GM18907 (cell line): ENCODE measurements at regions not wholly inside any gene's neighbourhood (a gene's known extent, or its start where the extent isn't known, plus 50 kb on each side); places are given as distances from the start of the nearest gene placed in this dataset.
"Not testable (repeated sequence)": the region's sequence is repeated elsewhere in the genome, so short reads cannot be mapped to it uniquely, and the experiment has no call there.

Source experiments
- ATAC-seq: cut with Tn5 transposase; IDR thresholded peaks from one replicate; pipeline ENCODE4 v1.9.1; 2021; ENCODE audit warnings: mild to moderate bottlenecking, moderate library complexity; ENCODE audit not compliant: unreplicated experiment

GRCh38 chr6:132109752-132110151 is 158.6 kb upstream of the CCN2 start:
- ATAC-seq: not testable (repeated sequence)

GRCh38 chr6:132107896-132108295 is 156.7 kb upstream of the CCN2 start:
- ATAC-seq: no peak

GRCh38 chr6:132101535-132101934 is 150.4 kb upstream of the CCN2 start:
- no peak for ATAC-seq

- ATAC-seq: no peak
Observed at GRCh38 chr6:132100388-132100990, 149.3 kb upstream of the CCN2 start.

- no peak for ATAC-seq
Observed at GRCh38 chr6:132096996-132097395, 145.8 kb upstream of the CCN2 start.

- no peak for ATAC-seq
Observed at GRCh38 chr6:132096245-132096644, 145.1 kb upstream of the CCN2 start.

DNA sequence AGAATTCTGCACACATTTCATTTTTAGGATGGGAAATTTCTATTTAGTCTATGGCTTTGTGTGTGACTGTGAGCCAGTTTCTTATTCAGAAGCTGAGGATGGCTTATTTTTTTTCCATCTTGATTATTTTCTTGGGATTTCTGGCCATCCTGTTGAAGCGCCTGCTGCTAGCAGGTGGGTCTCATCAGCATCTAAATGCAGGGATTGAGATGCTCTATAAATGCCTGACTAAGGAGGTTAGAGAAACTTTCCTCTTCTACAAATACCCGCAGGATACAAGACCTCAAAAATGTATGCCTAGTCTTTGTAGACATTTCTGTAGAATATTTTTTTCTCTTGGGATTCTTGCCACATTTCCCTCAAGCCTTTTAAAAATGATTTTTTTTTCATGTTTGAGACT is 138.0 kb upstream of the CCN2 start:
- ATAC-seq: no peak

DNA sequence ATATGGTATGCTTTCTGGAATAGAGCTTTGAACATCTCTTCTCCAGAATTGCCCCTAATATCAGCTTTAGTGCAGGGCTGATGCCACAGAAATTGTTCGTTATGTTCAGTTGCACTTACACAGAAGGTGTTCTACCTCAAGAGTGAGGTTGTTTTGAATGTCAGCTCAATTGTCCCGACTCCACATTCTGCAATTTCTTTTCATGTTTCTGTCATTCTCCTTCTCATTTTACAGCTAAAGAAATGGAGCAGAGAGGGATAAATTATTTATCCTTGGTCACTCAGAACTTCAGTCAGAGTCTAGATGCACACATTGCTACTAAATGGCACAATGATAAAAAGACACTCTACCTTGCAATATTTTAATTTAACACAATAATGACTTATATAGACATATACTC is 137.0 kb upstream of the CCN2 start:
- no peak for ATAC-seq

DNA sequence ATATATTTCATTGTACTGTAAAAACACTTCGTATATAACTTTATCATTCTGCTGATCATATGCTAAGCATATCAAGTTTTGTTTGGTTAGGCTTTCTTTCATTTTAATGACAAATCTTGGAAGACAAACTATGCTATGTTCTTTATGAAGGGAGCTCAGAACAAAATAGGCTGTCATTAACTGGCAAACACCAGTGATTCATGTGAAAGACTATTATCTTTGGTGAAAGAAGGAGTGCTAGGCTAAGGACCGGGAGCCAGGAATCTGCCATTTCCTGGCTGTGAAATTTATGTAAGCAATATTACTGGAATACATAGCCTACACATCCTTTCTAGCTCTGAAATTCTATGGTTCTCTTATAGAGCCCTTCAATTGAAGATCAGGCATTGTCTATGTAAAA is 136.2 kb upstream of the CCN2 start:
- no peak for ATAC-seq

- no peak for ATAC-seq
Observed at GRCh38 chr6:132085731-132086130, 134.6 kb upstream of the CCN2 start.

DNA sequence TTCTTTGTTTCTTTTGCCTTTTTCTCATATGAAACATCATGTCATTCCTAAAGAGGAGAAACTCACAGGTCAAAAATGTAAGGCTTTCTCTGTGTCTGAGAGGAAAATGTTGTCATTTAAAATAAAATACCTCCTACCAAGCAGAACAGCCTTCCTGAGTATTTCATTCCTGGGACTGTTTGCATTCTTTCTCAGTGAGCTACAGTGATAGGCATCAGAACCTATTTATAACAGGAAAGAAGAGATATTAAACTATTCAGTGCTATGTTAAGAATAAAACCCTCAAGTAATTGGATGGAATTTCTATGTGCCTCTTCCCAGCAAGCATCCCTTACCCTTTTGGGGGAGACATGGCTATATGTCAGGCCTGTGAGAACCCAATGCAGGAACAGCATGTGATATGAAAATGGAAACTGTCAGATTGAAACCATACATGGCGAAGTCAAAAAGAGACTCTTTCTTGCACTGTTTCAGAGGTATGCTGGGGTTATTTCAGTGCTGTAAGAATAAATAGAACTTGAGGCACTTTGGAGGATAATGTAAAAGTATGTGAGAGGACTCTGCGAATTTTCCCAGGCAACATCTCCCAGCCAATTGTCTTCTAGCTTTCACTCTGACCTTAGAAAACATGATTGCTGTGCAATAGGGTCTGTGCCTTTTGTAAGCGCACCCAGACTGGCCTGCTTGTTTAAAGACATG is 133.8 kb upstream of the CCN2 start:
- ATAC-seq: peak; percentile 60

DNA sequence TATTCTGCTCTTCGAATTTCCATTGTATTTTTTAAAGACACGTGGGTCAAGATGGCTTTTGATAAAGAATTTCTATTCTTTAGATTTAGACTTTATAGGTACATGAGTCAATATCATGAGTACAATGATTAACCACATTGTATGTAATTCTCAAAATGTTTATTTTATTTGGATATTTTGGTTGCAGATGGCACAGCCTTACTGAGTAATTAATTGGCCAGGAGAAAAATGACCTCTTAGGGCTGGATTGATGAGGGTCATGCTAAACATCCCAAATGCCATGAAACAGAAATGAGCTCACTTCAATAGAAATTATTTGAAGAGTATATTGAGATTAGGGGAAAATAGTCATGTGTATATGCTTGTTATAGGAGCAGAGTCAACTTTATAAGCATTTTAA is 131.2 kb upstream of the CCN2 start:
- ATAC-seq: no peak

- no peak for ATAC-seq
Observed at GRCh38 chr6:132081338-132081737, 130.2 kb upstream of the CCN2 start.

GRCh38 chr6:132079286-132079685 is 128.1 kb upstream of the CCN2 start:
- ATAC-seq: no peak

GRCh38 chr6:132076452-132076851 is 125.3 kb upstream of the CCN2 start:
- ATAC-seq: no peak

- no peak for ATAC-seq
Observed at GRCh38 chr6:132072831-132073230, 121.7 kb upstream of the CCN2 start.

DNA sequence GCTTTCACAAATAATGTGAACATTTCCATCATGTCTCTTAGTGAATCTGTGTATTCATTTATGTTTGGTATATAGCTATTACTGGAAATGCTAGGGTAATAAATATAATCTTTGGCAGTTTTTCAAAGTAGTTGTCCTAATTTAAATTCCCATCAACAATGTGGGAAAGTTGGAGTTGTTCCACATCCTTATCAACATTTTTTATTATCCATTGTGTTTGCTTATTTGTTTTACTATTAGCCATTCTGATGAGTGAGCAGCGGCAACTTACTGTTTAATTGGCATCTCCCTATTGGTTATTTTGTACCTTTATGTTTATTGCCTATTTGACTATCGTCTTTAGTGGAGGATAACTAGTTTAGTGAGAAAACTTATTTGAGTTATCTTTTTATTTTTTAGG is 121.1 kb upstream of the CCN2 start:
- ATAC-seq: no peak

GRCh38 chr6:132070356-132070755 is 119.2 kb upstream of the CCN2 start:
- no peak for ATAC-seq

DNA sequence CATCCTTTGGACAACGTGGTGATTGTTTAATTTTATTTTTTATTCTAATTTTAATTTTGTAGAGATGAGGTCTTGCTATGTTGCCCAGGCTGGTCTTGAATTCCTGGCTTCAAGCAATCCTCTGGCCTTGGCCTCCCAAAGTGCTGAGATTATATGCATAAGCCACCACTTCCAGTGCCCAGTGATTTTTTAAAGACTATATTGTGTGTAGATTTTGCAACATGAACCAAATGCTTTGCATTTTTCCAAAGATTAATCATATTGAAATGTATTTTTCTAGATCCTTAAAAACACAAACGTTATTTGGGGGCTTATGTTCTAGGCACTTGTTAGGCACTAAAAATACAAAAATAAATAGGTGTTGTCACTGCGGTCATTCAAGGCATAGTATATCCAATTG is 117.6 kb upstream of the CCN2 start:
- no peak for ATAC-seq

DNA sequence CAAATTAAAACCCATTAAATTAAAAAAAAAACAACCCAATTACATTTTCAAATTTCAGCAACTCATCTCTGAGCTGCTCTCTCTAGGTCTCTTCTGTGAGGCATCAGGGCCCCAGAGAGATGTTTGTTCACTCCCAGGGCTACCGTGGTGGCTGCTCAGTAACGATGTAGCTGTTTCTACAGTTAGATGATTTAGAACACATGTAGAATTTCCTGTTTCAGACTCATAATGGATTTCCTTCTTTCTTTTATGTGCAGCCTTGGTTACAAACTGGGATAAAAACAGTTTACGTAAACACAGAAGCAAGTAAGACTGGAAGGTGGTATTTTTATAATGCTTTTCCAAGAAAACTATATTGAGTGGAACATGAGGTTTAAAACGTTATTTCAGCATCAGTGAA is 116.1 kb upstream of the CCN2 start:
- ATAC-seq: no peak

DNA sequence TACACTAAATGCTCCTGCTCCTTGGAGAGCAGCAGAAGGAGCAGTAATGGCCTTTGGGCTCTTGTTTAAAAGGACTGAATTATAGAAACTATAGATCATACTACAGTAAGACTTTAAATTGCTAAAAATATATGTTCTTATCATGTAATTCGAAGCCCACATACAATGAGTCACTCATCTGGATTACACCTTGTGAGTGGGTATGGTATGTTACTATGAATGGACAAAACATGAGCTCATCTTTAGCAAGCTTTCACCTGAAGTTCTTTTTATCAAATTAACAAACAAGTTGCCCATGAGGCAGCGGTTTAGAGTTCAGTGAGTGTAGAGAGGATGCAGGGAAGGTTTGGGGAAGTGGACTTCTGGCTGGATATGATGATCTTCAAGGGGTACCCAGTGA is 114.4 kb upstream of the CCN2 start:
- no peak for ATAC-seq

DNA sequence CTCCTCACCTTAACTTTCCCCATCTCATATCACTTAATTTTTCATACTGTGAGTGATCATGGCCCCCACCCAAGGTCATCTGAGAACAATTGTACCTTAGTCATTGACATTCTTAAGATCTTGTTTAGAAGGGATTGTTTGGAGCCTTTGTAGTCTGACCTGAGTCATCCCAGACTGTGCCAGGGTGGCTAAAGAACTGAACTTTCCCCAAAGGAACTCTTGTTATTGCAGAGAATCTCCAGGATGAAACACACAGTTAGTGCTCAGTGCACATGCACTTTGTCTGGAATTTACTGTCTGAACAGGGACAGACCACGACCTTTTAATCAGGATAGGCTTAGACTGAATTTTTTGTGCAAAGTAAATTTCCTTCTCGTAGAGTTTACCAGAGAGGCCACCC is 112.6 kb upstream of the CCN2 start:
- ATAC-seq: no peak

DNA sequence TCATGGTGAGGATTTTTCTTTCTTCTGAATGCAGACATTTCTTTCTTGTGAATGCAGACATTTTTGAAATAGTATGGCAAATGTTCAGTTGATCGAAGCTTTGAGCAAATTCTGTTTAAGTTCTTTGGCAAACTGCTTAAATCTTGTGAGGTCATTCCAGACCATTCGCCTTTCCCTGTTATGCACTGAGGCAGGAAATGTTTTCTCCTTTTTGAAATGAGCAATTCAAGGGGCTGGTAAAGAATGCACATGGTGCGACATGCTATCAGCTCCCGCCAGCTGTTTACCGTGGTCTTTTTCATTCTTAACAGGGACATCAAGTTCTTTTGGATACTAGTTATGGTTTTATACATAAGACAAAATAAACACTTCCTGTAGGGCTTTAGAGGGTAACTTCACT is 112.0 kb upstream of the CCN2 start:
- no peak for ATAC-seq
